Spinal cord (tissue), 9 donors: ENCODE measurements at regions not wholly inside any gene's neighbourhood (a gene's known extent, or its start where the extent isn't known, plus 50 kb on each side); places are given as distances from the start of the nearest gene placed in this dataset.

Source experiments
- DNase-seq, 6 donors: peaks; one replicate each; pipeline versions ENCODE4 v3.0.0 to v3.0.0-alpha.2; 2013 to 2015; ENCODE audit warnings: low spot score in 6 of 6, low read depth in 4 of 6
- H3K27ac ChIP-seq: one replicate; pipeline ENCODE4 v1.5.1; 2013; ENCODE audit warnings: low read depth, low read length, control low read depth
- H3K27me3 ChIP-seq: one replicate; pipeline ENCODE4 v1.6.1; 2013; ENCODE audit warnings: low read length; ENCODE audit not compliant: control insufficient read depth, insufficient read depth
- H3K36me3 ChIP-seq: one replicate; pipeline ENCODE4 v1.6.1; 2013; ENCODE audit warnings: low read length; ENCODE audit not compliant: control insufficient read depth, insufficient read depth
- H3K4me1 ChIP-seq: one replicate; pipeline ENCODE4 v1.6.1; 2013; ENCODE audit warnings: low read length; ENCODE audit not compliant: control insufficient read depth, insufficient read depth
- H3K4me3 ChIP-seq: one replicate; pipeline ENCODE4 v1.5.1; 2013; ENCODE audit warnings: low read depth, low read length, control low read depth
- H3K9me3 ChIP-seq: one replicate; pipeline ENCODE4 v1.6.1; 2013; ENCODE audit warnings: low read length; ENCODE audit not compliant: control insufficient read depth, insufficient read depth
- WGBS: methylation state at CpG from one replicate; pipeline ENCODE4 v1.1.5; 2013; ENCODE audit warnings: missing lambda C conversion rate; ENCODE audit not compliant: insufficient coverage; 5-methylcytosine and 5-hydroxymethylcytosine counted together
- donor health status: healthy.

DNA sequence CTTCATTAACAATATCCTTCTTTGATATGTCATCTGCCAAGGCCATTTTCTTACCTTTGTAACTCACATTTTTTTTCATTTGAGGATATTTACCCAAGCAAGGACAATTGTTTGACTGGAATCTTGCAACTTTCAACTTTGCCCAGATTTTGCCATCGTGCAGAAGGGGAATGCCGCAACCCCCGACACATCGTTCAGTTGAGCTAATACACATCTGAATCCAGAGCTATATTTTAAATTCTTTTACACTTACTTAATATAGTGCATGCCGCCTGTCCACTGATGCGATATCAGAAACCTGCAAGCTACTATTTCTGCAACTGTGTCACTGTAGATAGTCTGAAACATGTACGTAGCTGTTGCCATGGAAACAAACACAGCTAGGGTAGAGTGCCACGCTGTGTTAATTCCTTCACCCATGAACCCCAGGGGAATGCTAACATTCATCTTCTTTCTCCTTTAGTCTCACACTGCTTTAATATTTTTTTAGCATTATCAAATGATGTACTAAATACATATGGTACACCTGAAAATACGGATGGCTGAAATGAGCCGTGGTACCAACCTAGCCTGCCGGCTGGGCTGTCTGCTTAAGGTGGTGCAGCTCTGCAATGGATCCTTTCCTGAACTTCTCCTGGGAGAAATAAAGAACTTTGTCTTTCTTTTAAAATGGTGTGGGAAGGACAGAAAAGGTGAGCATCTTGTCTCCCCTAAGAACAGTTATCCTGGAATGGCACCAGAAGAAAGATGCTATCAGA lies 77.0 kb upstream of the FOXN3 start:
- no peaks in the 10 kb centered on the region for H3K36me3 ChIP-seq
- H3K4me1 ChIP-seq = peaks cover 20% of the 10 kb centered on the region
- H3K4me3 ChIP-seq = no peak overlapping the region
- peak in 3 of 6 donors; percentile 52 to 95 (median 83) for DNase-seq
- no peak overlapping the region for H3K27ac ChIP-seq
- 23% methylated on average over 3 of the region's 11 CpGs for WGBS
- no peaks in the 10 kb centered on the region for H3K9me3 ChIP-seq
- H3K27me3 ChIP-seq = no peaks in the 10 kb centered on the region

GRCh38 chr14:89493406-89493805 lies 76.4 kb upstream of the FOXN3 start:
- Histone ChIP-seq H3K4me3 (no peak overlapping the region), H3K9me3 (no peaks in the 10 kb centered on the region), H3K4me1 (peaks cover 20% of the 10 kb centered on the region), H3K27ac (no peak overlapping the region), H3K27me3 (no peaks in the 10 kb centered on the region), H3K36me3 (no peaks in the 10 kb centered on the region)
- WGBS = 67% methylated on average over 4 of the region's 4 CpGs
- peak in 1 of 6 donors; percentile 45 for DNase-seq

- peaks cover 20% of the 10 kb centered on the region for H3K4me1 ChIP-seq
- no peaks in the 10 kb centered on the region for H3K36me3 ChIP-seq
- no peak overlapping the region for H3K4me3 ChIP-seq
- DNase-seq = no peak
- no peak overlapping the region for H3K27ac ChIP-seq
- no peaks in the 10 kb centered on the region for H3K27me3 ChIP-seq
- 87% methylated on average over 2 of the region's 8 CpGs for WGBS
- no peaks in the 10 kb centered on the region for H3K9me3 ChIP-seq
These were observed 74.8 kb upstream of the FOXN3 start for GRCh38 chr14:89491711-89492381.

DNA sequence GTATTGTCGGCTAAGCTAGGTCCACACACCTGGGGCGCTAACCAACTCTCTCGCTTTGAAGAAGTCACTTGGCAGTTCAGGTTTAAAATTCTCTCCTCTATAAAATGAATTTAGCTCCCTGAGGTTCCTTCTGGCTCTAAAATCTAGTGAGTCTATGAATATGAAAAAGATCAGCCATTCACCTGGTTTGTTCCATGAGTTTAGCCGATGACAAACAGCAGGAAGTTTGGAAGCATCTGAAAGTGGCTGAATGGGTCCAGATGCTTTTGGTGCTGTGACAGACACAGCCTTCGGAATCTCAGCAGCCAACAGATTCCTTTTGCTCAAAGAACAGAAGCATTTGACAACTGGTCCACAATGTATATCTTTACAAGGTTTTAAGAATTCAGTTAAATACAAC lies 73.4 kb upstream of the FOXN3 start:
- Histone ChIP-seq H3K4me3 (no peak overlapping the region), H3K36me3 (no peaks in the 10 kb centered on the region), H3K4me1 (peaks cover 22% of the 10 kb centered on the region), H3K27me3 (no peaks in the 10 kb centered on the region), H3K9me3 (no peaks in the 10 kb centered on the region), H3K27ac (peak overlapping the region; percentile 67)
- WGBS = 100% methylated on average over 1 of the region's 5 CpGs
- DNase-seq = no peak

GRCh38 chr14:89489761-89490437 lies 72.9 kb upstream of the FOXN3 start:
- Histone ChIP-seq H3K36me3 (no peaks in the 10 kb centered on the region), H3K4me3 (peak overlapping the region; percentile 24), H3K27ac (peak overlapping the region; percentile 67), H3K4me1 (peaks cover 27% of the 10 kb centered on the region), H3K9me3 (no peaks in the 10 kb centered on the region), H3K27me3 (no peaks in the 10 kb centered on the region)
- peak in 2 of 6 donors; percentile 83 to 85 for DNase-seq
- 12% methylated on average over 16 of the region's 17 CpGs for WGBS

- Histone ChIP-seq H3K36me3 (no peaks in the 10 kb centered on the region), H3K27me3 (no peaks in the 10 kb centered on the region), H3K9me3 (no peaks in the 10 kb centered on the region), H3K4me3 (no peak overlapping the region), H3K27ac (no peak overlapping the region), H3K4me1 (peaks cover 24% of the 10 kb centered on the region)
- WGBS = 90% methylated on average over 4 of the region's 8 CpGs
- DNase-seq = no peak
These were observed 69.9 kb upstream of the FOXN3 start for GRCh38 chr14:89486961-89487360.

DNA sequence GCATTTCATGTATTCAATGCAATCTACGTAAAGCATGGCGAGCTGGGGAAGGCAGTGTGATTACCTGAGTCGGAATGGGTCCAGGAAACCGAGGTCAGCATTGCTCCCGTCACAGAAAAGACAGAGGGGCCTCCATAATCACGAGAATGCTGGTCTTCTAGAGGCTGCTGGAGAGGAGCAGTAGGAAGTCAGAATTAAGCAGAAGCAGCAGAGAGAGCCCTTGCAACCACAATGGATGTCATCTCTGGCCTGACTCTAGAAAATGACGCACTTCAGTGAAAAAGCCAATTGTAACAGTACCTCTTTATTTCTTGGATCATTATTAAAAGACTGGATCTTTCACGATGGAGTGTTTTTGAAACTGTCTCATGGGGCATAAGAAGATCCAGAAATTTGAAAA lies 69.5 kb upstream of the FOXN3 start:
- H3K27ac ChIP-seq = no peak overlapping the region
- H3K9me3 ChIP-seq = no peaks in the 10 kb centered on the region
- WGBS = 98% methylated on average over 5 of the region's 8 CpGs

DNA sequence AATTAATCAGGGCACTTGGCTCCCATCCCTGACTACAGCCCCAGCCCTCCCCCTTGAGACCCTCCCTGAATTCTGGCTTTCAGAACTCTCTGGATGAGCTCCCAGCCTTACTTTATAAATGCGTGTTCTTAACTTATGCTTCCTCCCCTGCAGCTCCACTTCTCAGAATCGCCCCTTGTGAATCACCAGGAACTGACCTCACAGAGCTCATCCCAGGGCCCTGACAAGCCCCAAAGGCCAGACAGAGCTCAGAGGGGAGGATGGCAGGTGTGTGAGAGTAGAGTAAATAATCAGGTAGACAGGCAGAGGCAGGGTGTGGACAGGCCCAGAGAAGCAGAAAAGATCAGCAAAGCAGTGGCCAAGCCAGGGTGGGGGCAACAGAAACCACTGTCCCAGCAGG lies 68.2 kb upstream of the FOXN3 start:
- Histone ChIP-seq H3K9me3 (no peaks in the 10 kb centered on the region), H3K4me1 (peaks cover 15% of the 10 kb centered on the region), H3K27me3 (no peaks in the 10 kb centered on the region), H3K36me3 (no peaks in the 10 kb centered on the region), H3K27ac (no peak overlapping the region), H3K4me3 (no peak overlapping the region)
- 62% methylated on average over 2 of the region's 2 CpGs for WGBS
- DNase-seq = no peak

More for the DNA sequence above, 69.5 kb upstream of the FOXN3 start:
- Histone ChIP-seq H3K4me1 (peaks cover 24% of the 10 kb centered on the region), H3K36me3 (no peaks in the 10 kb centered on the region), H3K4me3 (no peak overlapping the region), H3K27me3 (no peaks in the 10 kb centered on the region)
- DNase-seq = no peak

GRCh38 chr14:89484051-89484844 lies 67.2 kb upstream of the FOXN3 start:
- WGBS = 95% methylated on average over 4 of the region's 9 CpGs
- Histone ChIP-seq H3K27me3 (no peaks in the 10 kb centered on the region), H3K27ac (no peak overlapping the region), H3K9me3 (no peaks in the 10 kb centered on the region), H3K4me3 (no peak overlapping the region), H3K36me3 (no peaks in the 10 kb centered on the region), H3K4me1 (peaks cover 8% of the 10 kb centered on the region)
- no peak for DNase-seq
